IPS DF 6.9 (cell line): ENCODE measurements at regions not wholly inside any gene's neighbourhood (a gene's known extent, or its start where the extent isn't known, plus 50 kb on each side); places are given as distances from the start of the nearest gene placed in this dataset.

Source experiments
- DNase-seq: peaks from one replicate; pipeline ENCODE4 v3.0.0-alpha.2; 2013; ENCODE audit warnings: low read depth, low spot score
- H3K27ac ChIP-seq: one replicate; pipeline ENCODE4 v1.5.1; 2013; ENCODE audit warnings: low read length, control low read depth
- H3K27me3 ChIP-seq: 2 replicates; pipeline ENCODE4 v1.6.1; 2013; ENCODE audit warnings: mild to moderate bottlenecking, low read length; ENCODE audit not compliant: control insufficient read depth, insufficient read depth
- H3K36me3 ChIP-seq: 2 replicates; pipeline ENCODE4 v1.6.1; 2013; ENCODE audit warnings: low read length; ENCODE audit not compliant: control insufficient read depth, insufficient read depth
- H3K4me1 ChIP-seq: 2 replicates; pipeline ENCODE4 v1.6.1; 2013; ENCODE audit warnings: low read length; ENCODE audit not compliant: control insufficient read depth, insufficient read depth
- H3K4me3 ChIP-seq: 2 replicates; pipeline ENCODE4 v1.5.1; 2013; ENCODE audit warnings: mild to moderate bottlenecking, low read length
- H3K9me3 ChIP-seq: 2 replicates; pipeline ENCODE4 v1.6.1; 2013; ENCODE audit warnings: low read length, inconsistent platforms; ENCODE audit not compliant: control insufficient read depth, insufficient read depth
- WGBS: extraction: QIAGEN DNeasy Blood & Tissue Kit; methylation state at CpG from one replicate; pipeline ENCODE4 v1.1.7; 2013; ENCODE audit warnings: mixed read lengths, missing lambda C conversion rate; ENCODE audit not compliant: insufficient read length, insufficient coverage; 5-methylcytosine and 5-hydroxymethylcytosine counted together

- Histone ChIP-seq H3K27me3 (no peaks in the 10 kb centered on the region), H3K4me3 (no peak overlapping the region), H3K4me1 (peaks cover 3% of the 10 kb centered on the region; the same call in 1 of the 2 replicates), H3K36me3 (no peaks in the 10 kb centered on the region), H3K9me3 (no peaks in the 10 kb centered on the region), H3K27ac (no peak overlapping the region)
- DNase-seq = peak; percentile 16
- WGBS = no CpG with 5 or more reads among the region's 2 CpGs
Observed at GRCh38 chr9:27856054-27856453, 282.8 kb upstream of the C9orf72 start.

GRCh38 chr9:27856748-27857147 is 283.5 kb upstream of the C9orf72 start:
- H3K4me1 ChIP-seq = peaks cover 3% of the 10 kb centered on the region; the same call in 1 of the 2 replicates
- H3K9me3 ChIP-seq = no peaks in the 10 kb centered on the region
- H3K27me3 ChIP-seq = no peaks in the 10 kb centered on the region
- no peak overlapping the region for H3K27ac ChIP-seq
- no peak for DNase-seq
- H3K36me3 ChIP-seq = no peaks in the 10 kb centered on the region
- H3K4me3 ChIP-seq = no peak overlapping the region
- WGBS = no CpG with 5 or more reads among the region's 1 CpG

GRCh38 chr9:27861887-27862286 is 288.6 kb upstream of the C9orf72 start:
- H3K27me3 ChIP-seq = no peaks in the 10 kb centered on the region
- no peak for DNase-seq
- H3K4me1 ChIP-seq = no peaks in the 10 kb centered on the region; the same call in 1 of the 2 replicates
- H3K9me3 ChIP-seq = no peaks in the 10 kb centered on the region
- H3K27ac ChIP-seq = no peak overlapping the region
- no CpG with 5 or more reads among the region's 3 CpGs for WGBS
- no peak overlapping the region for H3K4me3 ChIP-seq
- no peaks in the 10 kb centered on the region for H3K36me3 ChIP-seq

GRCh38 chr9:27864644-27865438 is 291.6 kb upstream of the C9orf72 start:
- H3K27me3 ChIP-seq = no peaks in the 10 kb centered on the region
- no peak overlapping the region for H3K27ac ChIP-seq
- no peaks in the 10 kb centered on the region for H3K36me3 ChIP-seq
- WGBS = no CpG with 5 or more reads among the region's 7 CpGs
- H3K4me1 ChIP-seq = no peaks in the 10 kb centered on the region; the same call in 1 of the 2 replicates
- no peak for DNase-seq
- no peaks in the 10 kb centered on the region for H3K9me3 ChIP-seq
- no peak overlapping the region for H3K4me3 ChIP-seq

GRCh38 chr9:27866741-27867140 is 293.5 kb upstream of the C9orf72 start:
- H3K4me1 ChIP-seq = no peaks in the 10 kb centered on the region; the same call in 1 of the 2 replicates
- H3K27me3 ChIP-seq = no peaks in the 10 kb centered on the region
- H3K36me3 ChIP-seq = no peaks in the 10 kb centered on the region
- no peak overlapping the region for H3K27ac ChIP-seq
- no peaks in the 10 kb centered on the region; the same call in 1 of the 2 replicates for H3K9me3 ChIP-seq
- no peak overlapping the region for H3K4me3 ChIP-seq
- WGBS = no CpG with 5 or more reads among the region's 4 CpGs
- DNase-seq = no peak

GRCh38 chr9:27870404-27870803 is 297.1 kb upstream of the C9orf72 start:
- WGBS = no CpG with 5 or more reads among the region's 5 CpGs

GRCh38 chr9:27880156-27880555 is 306.9 kb upstream of the C9orf72 start:
- no peak for DNase-seq
- H3K4me3 ChIP-seq = no peak overlapping the region
- H3K36me3 ChIP-seq = no peaks in the 10 kb centered on the region
- H3K9me3 ChIP-seq = no peaks in the 10 kb centered on the region
- no peak overlapping the region for H3K27ac ChIP-seq
- no peaks in the 10 kb centered on the region for H3K4me1 ChIP-seq
- no CpG with 5 or more reads among the region's 3 CpGs for WGBS
- no peaks in the 10 kb centered on the region for H3K27me3 ChIP-seq

More at GRCh38 chr9:27870404-27870803, 297.1 kb upstream of the C9orf72 start:
- no peaks in the 10 kb centered on the region for H3K36me3 ChIP-seq
- H3K4me3 ChIP-seq = no peak overlapping the region
- no peaks in the 10 kb centered on the region; the same call in 1 of the 2 replicates for H3K9me3 ChIP-seq
- H3K27me3 ChIP-seq = no peaks in the 10 kb centered on the region
- no peak overlapping the region for H3K27ac ChIP-seq
- no peak for DNase-seq
- no peaks in the 10 kb centered on the region for H3K4me1 ChIP-seq

- no CpG with 5 or more reads among the region's 3 CpGs for WGBS
- DNase-seq = no peak
- no peak overlapping the region for H3K27ac ChIP-seq
- H3K9me3 ChIP-seq = no peaks in the 10 kb centered on the region
- no peaks in the 10 kb centered on the region for H3K27me3 ChIP-seq
- no peak overlapping the region for H3K4me3 ChIP-seq
- H3K4me1 ChIP-seq = no peaks in the 10 kb centered on the region
- no peaks in the 10 kb centered on the region for H3K36me3 ChIP-seq
Observed at GRCh38 chr9:27880635-27881034, 307.4 kb upstream of the C9orf72 start.

- no CpG with 5 or more reads among the region's 2 CpGs for WGBS
- Histone ChIP-seq H3K27me3 (no peaks in the 10 kb centered on the region), H3K9me3 (no peaks in the 10 kb centered on the region), H3K36me3 (no peaks in the 10 kb centered on the region), H3K4me1 (no peaks in the 10 kb centered on the region), H3K4me3 (no peak overlapping the region), H3K27ac (no peak overlapping the region)
- peak; percentile 48 for DNase-seq
Observed at GRCh38 chr9:27888661-27889295, 315.5 kb upstream of the C9orf72 start.

- Histone ChIP-seq H3K9me3 (no peaks in the 10 kb centered on the region), H3K36me3 (no peaks in the 10 kb centered on the region), H3K27me3 (no peaks in the 10 kb centered on the region), H3K4me3 (no peak overlapping the region), H3K4me1 (no peaks in the 10 kb centered on the region), H3K27ac (no peak overlapping the region)
- DNase-seq = no peak
- no CpG with 5 or more reads among the region's 1 CpG for WGBS
Observed at GRCh38 chr9:27924502-27924901, 351.2 kb upstream of the C9orf72 start.
